ENCODE measurements at regions not wholly inside any gene's neighbourhood (a gene's known extent, or its start where the extent isn't known, plus 50 kb on each side); places are given as distances from the start of the nearest gene placed in this dataset.

DNA sequence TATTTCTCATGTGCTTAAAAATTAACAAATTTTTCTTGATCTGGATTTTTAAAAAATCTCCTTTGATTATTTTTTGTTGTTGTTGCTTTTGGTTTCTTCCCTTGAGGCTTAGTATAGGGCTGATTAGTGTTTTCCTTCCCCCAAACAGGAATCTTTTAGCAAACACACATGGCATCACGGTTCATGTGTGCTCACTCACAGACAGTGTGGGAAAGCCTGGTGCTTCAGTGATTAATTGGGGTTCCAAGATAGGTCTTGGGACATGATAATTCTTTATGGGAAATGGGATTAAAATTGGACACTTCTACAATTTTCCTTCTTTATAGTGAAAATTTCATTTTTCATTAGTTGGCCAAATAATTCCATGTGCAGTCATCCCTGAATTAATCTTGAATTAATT lies 153.9 kb upstream of the SOX11 start:
- TF ChIP-seq EZH2 (IDR thresholded peaks at IDR 0.05; ENCODE audit: insufficient read depth, poor library complexity, severe bottlenecking) = no peak
- no peak for TF ChIP-seq EZH2phosphoT487 (IDR thresholded peaks at IDR 0.05; ENCODE audit: insufficient read depth, low read depth)

Data from GM23248 (cell line).